ENCODE measurements at regions not wholly inside any gene's neighbourhood (a gene's known extent, or its start where the extent isn't known, plus 50 kb on each side); places are given as distances from the start of the nearest gene placed in this dataset.
"Not testable (repeated sequence)": the region's sequence is repeated elsewhere in the genome, so short reads cannot be mapped to it uniquely, and the experiment has no call there.

GRCh38 chr16:60359412-60359811, 1625.3 kb upstream of the GOT2 start:
- TF ChIP-seq ZBTB11 (CRISPR knock-in tag; IDR thresholded peaks at IDR 0.05); HDAC2 (IDR thresholded peaks at IDR 0.05): not testable (repeated sequence)
